ENCODE measurements at regions not wholly inside any gene's neighbourhood (a gene's known extent, or its start where the extent isn't known, plus 50 kb on each side); places are given as distances from the start of the nearest gene placed in this dataset.
A peak's percentile ranks its signal among the peaks of the same experiment; 100 is the strongest.

GRCh38 chr1:116819081-116819480, 64.9 kb downstream of the CD2 start:
- Histone ChIP-seq H3K27me3 (ENCODE audit: control insufficient read depth in 2 of 2, insufficient read depth in 2 of 2, low read length in 2 of 2) (no peaks in the 10 kb centered on the region), H3K36me3 (ENCODE audit: control insufficient read depth in 2 of 2, insufficient read depth in 2 of 2, low read length in 2 of 2) (no peaks in the 10 kb centered on the region), H3K4me3 (ENCODE audit: low read length in 2 of 2) (no peak overlapping the region), H3K27ac (ENCODE audit: low read depth in 2 of 2, low read length in 2 of 2) (no peak overlapping the region), H3K4me1 (ENCODE audit: control insufficient read depth in 2 of 2, insufficient read depth in 2 of 2, low read length in 2 of 2) (no peaks in the 10 kb centered on the region), H3K9me3 (ENCODE audit: control insufficient read depth in 2 of 2, low read length in 2 of 2) (no peaks in the 10 kb centered on the region), H3K9ac (ENCODE audit: low read depth in 1 of 2, low read length in 2 of 2) (no peak overlapping the region)

- Histone ChIP-seq H3K4me1 (ENCODE audit: control insufficient read depth in 2 of 2, insufficient read depth in 2 of 2, low read length in 2 of 2) (peaks cover 10 to 12% of the 10 kb centered on the region in 2 donors), H3K36me3 (ENCODE audit: control insufficient read depth in 2 of 2, insufficient read depth in 2 of 2, low read length in 2 of 2) (no peaks in the 10 kb centered on the region), H3K27ac (ENCODE audit: low read depth in 2 of 2, low read length in 2 of 2) (no peak overlapping the region), H3K9me3 (ENCODE audit: control insufficient read depth in 2 of 2, low read length in 2 of 2) (no peaks in the 10 kb centered on the region), H3K27me3 (ENCODE audit: control insufficient read depth in 2 of 2, insufficient read depth in 2 of 2, low read length in 2 of 2) (no peaks in the 10 kb centered on the region), H3K4me3 (ENCODE audit: low read length in 2 of 2) (no peak overlapping the region), H3K9ac (ENCODE audit: low read depth in 1 of 2, low read length in 2 of 2) (no peak overlapping the region)
Observed at GRCh38 chr1:116820369-116820768, 66.1 kb downstream of the CD2 start.

- no peak overlapping the region for H3K27ac ChIP-seq (ENCODE audit: low read depth in 2 of 2, low read length in 2 of 2)
- H3K9ac ChIP-seq (ENCODE audit: low read depth in 1 of 2, low read length in 2 of 2): no peak overlapping the region
- H3K36me3 ChIP-seq (ENCODE audit: control insufficient read depth in 2 of 2, insufficient read depth in 2 of 2, low read length in 2 of 2): no peaks in the 10 kb centered on the region
- no peaks in the 10 kb centered on the region for H3K9me3 ChIP-seq (ENCODE audit: control insufficient read depth in 2 of 2, low read length in 2 of 2)
- H3K4me1 ChIP-seq (ENCODE audit: control insufficient read depth in 2 of 2, insufficient read depth in 2 of 2, low read length in 2 of 2): peaks cover 23 to 26% of the 10 kb centered on the region in 2 donors
- no peaks in the 10 kb centered on the region for H3K27me3 ChIP-seq (ENCODE audit: control insufficient read depth in 2 of 2, insufficient read depth in 2 of 2, low read length in 2 of 2)
- H3K4me3 ChIP-seq (ENCODE audit: low read length in 2 of 2): no peak overlapping the region
Observed at GRCh38 chr1:116821763-116822162, 67.5 kb downstream of the CD2 start.

GRCh38 chr1:116824631-116825206, 70.5 kb downstream of the CD2 start:
- H3K4me3 ChIP-seq (ENCODE audit: low read length in 2 of 2): peak overlapping the region; percentile 54 to 56
- H3K36me3 ChIP-seq (ENCODE audit: control insufficient read depth in 2 of 2, insufficient read depth in 2 of 2, low read length in 2 of 2): no peaks in the 10 kb centered on the region
- H3K4me1 ChIP-seq (ENCODE audit: control insufficient read depth in 2 of 2, insufficient read depth in 2 of 2, low read length in 2 of 2): peaks cover 28 to 31% of the 10 kb centered on the region in 2 donors
- H3K9me3 ChIP-seq (ENCODE audit: control insufficient read depth in 2 of 2, low read length in 2 of 2): peaks cover 0 to 3% of the 10 kb centered on the region in 2 donors
- peak overlapping the region in 1 of 2 donors; percentile 79 for H3K9ac ChIP-seq (ENCODE audit: low read depth in 1 of 2, low read length in 2 of 2)
- H3K27ac ChIP-seq (ENCODE audit: low read depth in 2 of 2, low read length in 2 of 2): peak overlapping the region; percentile 87 to 88
- no peaks in the 10 kb centered on the region for H3K27me3 ChIP-seq (ENCODE audit: control insufficient read depth in 2 of 2, insufficient read depth in 2 of 2, low read length in 2 of 2)

DNA sequence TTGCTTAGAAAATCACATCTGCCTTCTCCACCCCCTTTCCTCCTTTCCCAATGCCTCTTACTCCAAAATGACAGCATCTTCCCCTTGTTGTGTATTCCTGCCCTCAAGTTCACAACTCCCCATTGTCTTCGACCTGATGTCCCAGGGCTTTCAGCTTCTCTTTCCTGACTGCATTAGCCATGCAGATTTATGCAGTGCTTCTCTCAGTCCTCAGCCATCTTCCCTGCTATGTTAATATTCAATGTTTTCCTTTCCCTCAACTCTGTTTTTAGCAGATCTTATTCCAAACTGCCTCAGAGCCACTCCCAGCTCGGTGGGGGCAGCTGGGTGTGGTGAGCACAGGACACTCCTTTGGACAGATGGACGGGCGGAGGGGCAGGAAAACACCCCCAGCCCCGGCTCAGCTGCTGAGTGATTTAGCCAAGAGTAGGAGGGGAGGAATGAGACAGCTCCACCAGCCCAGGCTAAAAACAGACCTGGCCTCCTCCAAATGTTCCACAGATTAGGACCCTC, 71.0 kb downstream of the CD2 start:
- H3K27ac ChIP-seq (ENCODE audit: low read depth in 2 of 2, low read length in 2 of 2): peak overlapping the region; percentile 87 to 88
- H3K4me1 ChIP-seq (ENCODE audit: control insufficient read depth in 2 of 2, insufficient read depth in 2 of 2, low read length in 2 of 2): peaks cover 28 to 31% of the 10 kb centered on the region in 2 donors
- H3K27me3 ChIP-seq (ENCODE audit: control insufficient read depth in 2 of 2, insufficient read depth in 2 of 2, low read length in 2 of 2): no peaks in the 10 kb centered on the region
- H3K4me3 ChIP-seq (ENCODE audit: low read length in 2 of 2): peak overlapping the region; percentile 54 to 56
- H3K36me3 ChIP-seq (ENCODE audit: control insufficient read depth in 2 of 2, insufficient read depth in 2 of 2, low read length in 2 of 2): no peaks in the 10 kb centered on the region
- H3K9ac ChIP-seq (ENCODE audit: low read depth in 1 of 2, low read length in 2 of 2): peak overlapping the region; percentile 58 to 79
- H3K9me3 ChIP-seq (ENCODE audit: control insufficient read depth in 2 of 2, low read length in 2 of 2): peaks cover 0 to 3% of the 10 kb centered on the region in 2 donors

DNA sequence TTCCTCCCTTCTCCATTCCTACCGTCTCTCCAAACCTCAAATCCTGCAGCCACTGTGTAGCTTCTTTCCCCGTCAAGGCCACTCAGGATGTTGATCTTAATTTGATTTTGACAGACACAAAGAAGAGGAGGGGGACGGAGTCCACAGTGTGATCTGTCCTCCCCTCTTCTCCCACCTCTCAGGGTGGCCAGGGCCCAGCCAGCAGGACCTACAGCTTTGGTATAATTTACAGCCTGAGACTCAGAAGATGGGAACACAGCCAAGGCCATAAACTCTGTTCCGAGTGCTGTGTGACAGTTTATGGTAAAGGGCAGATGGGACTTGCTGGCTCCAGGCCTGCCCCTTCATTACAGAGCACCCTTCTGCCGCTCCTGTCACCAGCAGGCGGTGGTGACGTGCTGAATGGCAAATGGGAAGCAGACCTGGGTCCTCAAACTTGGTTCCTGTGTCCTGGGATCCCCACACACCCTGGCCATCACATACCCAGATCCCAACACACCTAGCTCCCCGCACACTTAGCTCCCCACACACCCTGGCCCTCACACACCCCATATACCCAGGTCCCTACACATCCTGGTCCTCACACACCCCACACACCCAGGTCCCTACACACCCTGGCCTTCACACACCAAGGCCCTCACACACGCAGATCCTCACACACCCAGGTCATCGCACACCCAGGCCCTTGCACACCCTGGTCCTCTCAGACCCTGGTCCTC, 71.6 kb downstream of the CD2 start:
- peak overlapping the region; percentile 58 to 79 for H3K9ac ChIP-seq (ENCODE audit: low read depth in 1 of 2, low read length in 2 of 2)
- no peaks in the 10 kb centered on the region for H3K36me3 ChIP-seq (ENCODE audit: control insufficient read depth in 2 of 2, insufficient read depth in 2 of 2, low read length in 2 of 2)
- no peaks in the 10 kb centered on the region for H3K27me3 ChIP-seq (ENCODE audit: control insufficient read depth in 2 of 2, insufficient read depth in 2 of 2, low read length in 2 of 2)
- H3K4me1 ChIP-seq (ENCODE audit: control insufficient read depth in 2 of 2, insufficient read depth in 2 of 2, low read length in 2 of 2): peaks cover 28 to 31% of the 10 kb centered on the region in 2 donors
- peaks cover 0 to 3% of the 10 kb centered on the region in 2 donors for H3K9me3 ChIP-seq (ENCODE audit: control insufficient read depth in 2 of 2, low read length in 2 of 2)
- H3K27ac ChIP-seq (ENCODE audit: low read depth in 2 of 2, low read length in 2 of 2): peak overlapping the region; percentile 87 to 88
- H3K4me3 ChIP-seq (ENCODE audit: low read length in 2 of 2): peak overlapping the region; percentile 54 to 56

- Histone ChIP-seq H3K27ac (ENCODE audit: low read depth in 2 of 2, low read length in 2 of 2) (peak overlapping the region; percentile 87 to 88), H3K9ac (ENCODE audit: low read depth in 1 of 2, low read length in 2 of 2) (peak overlapping the region in 1 of 2 donors; percentile 79), H3K36me3 (ENCODE audit: control insufficient read depth in 2 of 2, insufficient read depth in 2 of 2, low read length in 2 of 2) (no peaks in the 10 kb centered on the region), H3K27me3 (ENCODE audit: control insufficient read depth in 2 of 2, insufficient read depth in 2 of 2, low read length in 2 of 2) (no peaks in the 10 kb centered on the region), H3K4me3 (ENCODE audit: low read length in 2 of 2) (no peak overlapping the region), H3K4me1 (ENCODE audit: control insufficient read depth in 2 of 2, insufficient read depth in 2 of 2, low read length in 2 of 2) (peaks cover 28 to 31% of the 10 kb centered on the region in 2 donors), H3K9me3 (ENCODE audit: control insufficient read depth in 2 of 2, low read length in 2 of 2) (peaks cover 0 to 3% of the 10 kb centered on the region in 2 donors)
Observed at GRCh38 chr1:116826818-116827606, 72.8 kb downstream of the CD2 start.

DNA sequence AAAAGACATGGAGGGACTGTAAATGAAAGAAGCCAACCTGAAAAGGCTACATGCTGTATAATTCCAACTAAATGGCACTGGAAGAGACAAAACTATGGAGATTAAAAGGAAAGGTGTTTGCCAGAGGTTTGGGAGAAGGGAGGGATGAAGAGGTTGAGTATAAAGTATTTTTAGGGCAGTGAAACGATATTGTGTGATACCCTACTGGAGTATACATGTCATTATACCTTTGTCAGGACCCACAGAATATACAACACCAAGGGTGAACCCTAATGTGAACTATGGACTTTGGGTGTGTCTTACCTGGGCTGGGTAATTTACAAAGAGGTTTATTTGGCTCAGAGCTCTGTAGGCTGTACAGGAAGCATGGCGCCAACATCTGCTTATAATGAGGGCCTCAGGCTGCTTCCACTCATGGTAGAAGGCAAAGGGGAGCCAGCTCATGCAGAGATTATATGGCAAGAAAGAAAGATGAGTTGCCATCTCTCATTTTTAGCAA, 73.4 kb downstream of the CD2 start:
- Histone ChIP-seq H3K4me1 (ENCODE audit: control insufficient read depth in 2 of 2, insufficient read depth in 2 of 2, low read length in 2 of 2) (peaks cover 30 to 33% of the 10 kb centered on the region in 2 donors), H3K4me3 (ENCODE audit: low read length in 2 of 2) (no peak overlapping the region), H3K27me3 (ENCODE audit: control insufficient read depth in 2 of 2, insufficient read depth in 2 of 2, low read length in 2 of 2) (no peaks in the 10 kb centered on the region), H3K36me3 (ENCODE audit: control insufficient read depth in 2 of 2, insufficient read depth in 2 of 2, low read length in 2 of 2) (no peaks in the 10 kb centered on the region), H3K27ac (ENCODE audit: low read depth in 2 of 2, low read length in 2 of 2) (peak overlapping the region; percentile 7 to 87), H3K9ac (ENCODE audit: low read depth in 1 of 2, low read length in 2 of 2) (no peak overlapping the region), H3K9me3 (ENCODE audit: control insufficient read depth in 2 of 2, low read length in 2 of 2) (peaks cover 0 to 3% of the 10 kb centered on the region in 2 donors)

- H3K27me3 ChIP-seq (ENCODE audit: control insufficient read depth in 2 of 2, insufficient read depth in 2 of 2, low read length in 2 of 2): no peaks in the 10 kb centered on the region
- H3K36me3 ChIP-seq (ENCODE audit: control insufficient read depth in 2 of 2, insufficient read depth in 2 of 2, low read length in 2 of 2): no peaks in the 10 kb centered on the region
- peak overlapping the region in 1 of 2 donors; percentile 16 for H3K9ac ChIP-seq (ENCODE audit: low read depth in 1 of 2, low read length in 2 of 2)
- H3K27ac ChIP-seq (ENCODE audit: low read depth in 2 of 2, low read length in 2 of 2): peak overlapping the region; percentile 62 to 71
- peaks cover 13 to 17% of the 10 kb centered on the region in 2 donors for H3K4me1 ChIP-seq (ENCODE audit: control insufficient read depth in 2 of 2, insufficient read depth in 2 of 2, low read length in 2 of 2)
- H3K9me3 ChIP-seq (ENCODE audit: control insufficient read depth in 2 of 2, low read length in 2 of 2): peaks cover 0 to 3% of the 10 kb centered on the region in 2 donors
- no peak overlapping the region for H3K4me3 ChIP-seq (ENCODE audit: low read length in 2 of 2)
Observed at GRCh38 chr1:116832308-116832931, 77.3 kb upstream of the PTGFRN start.
